Naive B cell (primary cell): ENCODE measurements at regions not wholly inside any gene's neighbourhood (a gene's known extent, or its start where the extent isn't known, plus 50 kb on each side); places are given as distances from the start of the nearest gene placed in this dataset.

Experiments
- ATAC-seq, 2 donors: fragments of 150-1000 bp; cut with Tn5 transposase; 2 replicates each; pipeline ENCODE4 v1.10.0; 2021; ENCODE audit warnings: low read depth in 2 of 2, mild to moderate bottlenecking in 2 of 2, moderate library complexity in 2 of 2
- DNase-seq: peaks from one replicate; pipeline ENCODE4 v3.0.0; 2022
- H3K27ac Mint-ChIP-seq, 6 donors: one replicate each; pipeline ENCODE4 v1.8.0; 2020 to 2022; ENCODE audit warnings: mild to moderate bottlenecking in 6 of 6, mixed read lengths in 6 of 6, moderate library complexity in 5 of 6, inconsistent platforms in 2 of 6
- H3K27me3 Mint-ChIP-seq, 3 donors: one replicate each; pipeline ENCODE4 v1.8.0; 2021 to 2022; ENCODE audit warnings: mixed read lengths in 3 of 3, mild to moderate bottlenecking in 1 of 3
- H3K36me3 Mint-ChIP-seq, 2 donors: one replicate each; pipeline ENCODE4 v1.8.0; 2020 to 2022; ENCODE audit warnings: mixed read lengths in 2 of 2, inconsistent platforms in 1 of 2, mild to moderate bottlenecking in 1 of 2
- H3K4me1 Mint-ChIP-seq, 3 donors: one replicate each; pipeline ENCODE4 v1.8.0; 2020 to 2022; ENCODE audit warnings: mixed read lengths in 3 of 3, inconsistent platforms in 1 of 3, mild to moderate bottlenecking in 1 of 3, moderate library complexity in 1 of 3
- H3K4me3 Mint-ChIP-seq, 8 donors: one replicate each; pipeline ENCODE4 v1.8.0; 2020 to 2022; ENCODE audit warnings: mild to moderate bottlenecking in 8 of 8, mixed read lengths in 8 of 8, moderate library complexity in 8 of 8, inconsistent platforms in 2 of 8
- H3K9me3 Mint-ChIP-seq, 7 donors: one replicate each; pipeline ENCODE4 v1.8.0; 2020 to 2022; ENCODE audit warnings: mixed read lengths in 7 of 7, mild to moderate bottlenecking in 5 of 7, inconsistent platforms in 2 of 7, moderate library complexity in 1 of 7

DNA sequence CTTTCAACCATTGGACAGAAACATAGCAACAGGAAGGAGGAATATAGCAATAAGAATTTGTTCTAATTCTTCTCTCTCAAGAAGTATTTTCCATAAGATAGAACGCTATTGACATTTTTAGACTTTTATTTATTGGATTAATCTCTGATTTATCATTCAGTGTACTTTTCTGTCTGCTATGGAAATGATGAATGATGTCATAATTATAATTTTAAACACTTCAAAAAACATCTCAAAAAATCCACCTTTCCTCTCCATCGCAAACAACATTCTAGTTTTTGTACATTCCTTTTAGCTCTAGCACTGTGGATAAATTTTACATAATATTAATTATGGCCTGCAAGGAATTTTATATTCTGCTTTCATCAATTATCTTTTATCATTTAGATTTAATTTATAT lies 643.2 kb downstream of the DHX35 start:
- no peak for ATAC-seq
- Mint-ChIP-seq H3K27ac (no peak overlapping the region), H3K9me3 (peaks cover 0 to 13% (median 9%) of the 10 kb centered on the region in 7 donors), H3K4me3 (no peak overlapping the region), H3K4me1 (no peaks in the 10 kb centered on the region), H3K36me3 (no peaks in the 10 kb centered on the region), H3K27me3 (peaks cover 5 to 17% (median 14%) of the 10 kb centered on the region in 3 donors)
- no peak for DNase-seq

DNA sequence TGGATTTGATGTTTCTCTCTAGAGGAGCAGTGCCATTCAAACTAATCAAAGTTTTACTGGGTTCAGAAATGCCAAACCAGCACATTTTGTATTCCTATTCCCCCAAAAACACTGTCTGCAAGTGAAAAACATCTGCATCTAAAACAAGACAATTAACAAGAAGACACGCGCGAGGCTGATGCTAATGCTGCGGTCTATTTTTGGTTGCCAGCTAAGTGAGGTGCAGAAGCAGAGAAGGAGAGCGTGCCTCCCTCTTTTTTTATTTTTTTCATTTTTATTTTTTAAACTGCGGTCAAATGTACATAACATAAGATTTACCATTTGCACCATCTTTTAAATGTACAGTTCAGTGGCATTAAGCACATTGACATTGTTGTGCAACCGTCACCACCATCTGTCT lies 641.1 kb downstream of the DHX35 start:
- no peak for DNase-seq
- H3K4me1 Mint-ChIP-seq: no peaks in the 10 kb centered on the region
- ATAC-seq: no peak
- H3K27ac Mint-ChIP-seq: no peak overlapping the region
- H3K4me3 Mint-ChIP-seq: no peak overlapping the region
- peaks cover 5 to 17% (median 14%) of the 10 kb centered on the region in 3 donors for H3K27me3 Mint-ChIP-seq
- no peaks in the 10 kb centered on the region for H3K36me3 Mint-ChIP-seq
- peaks cover 0 to 5% (median 3%) of the 10 kb centered on the region in 7 donors for H3K9me3 Mint-ChIP-seq

- no peaks in the 10 kb centered on the region for H3K36me3 Mint-ChIP-seq
- H3K27me3 Mint-ChIP-seq: peaks cover 5 to 17% (median 14%) of the 10 kb centered on the region in 3 donors
- ATAC-seq (no peak), DNase-seq (no peak)
- no peak overlapping the region for H3K4me3 Mint-ChIP-seq
- peaks cover 0 to 7% (median 0%) of the 10 kb centered on the region in 7 donors for H3K9me3 Mint-ChIP-seq
- H3K4me1 Mint-ChIP-seq: no peaks in the 10 kb centered on the region
- no peak overlapping the region for H3K27ac Mint-ChIP-seq
Measured at GRCh38 chr20:39602649-39603048, 640.5 kb downstream of the DHX35 start.

DNA sequence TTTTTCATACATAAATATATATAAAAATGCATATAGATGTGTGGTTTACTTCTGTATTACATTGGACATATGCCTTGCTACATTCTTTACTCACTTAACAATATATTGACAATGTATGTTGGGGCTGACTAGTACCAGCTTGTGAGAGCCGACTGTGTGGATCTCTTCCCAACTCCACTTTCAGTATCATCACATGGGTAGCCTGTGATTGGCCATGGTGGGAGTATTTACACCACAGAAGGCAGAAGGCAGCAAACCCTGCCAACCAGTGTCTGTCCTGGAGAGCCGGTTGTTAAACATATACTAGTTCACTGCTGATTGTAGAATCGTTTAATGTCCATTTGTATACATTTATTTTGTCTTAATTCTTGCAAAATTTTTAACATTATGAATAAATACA lies 638.7 kb downstream of the DHX35 start:
- Mint-ChIP-seq H3K9me3 (peaks cover 0 to 7% (median 0%) of the 10 kb centered on the region in 7 donors), H3K36me3 (no peaks in the 10 kb centered on the region), H3K4me1 (no peaks in the 10 kb centered on the region), H3K4me3 (no peak overlapping the region), H3K27ac (no peak overlapping the region), H3K27me3 (peaks cover 5 to 17% (median 14%) of the 10 kb centered on the region in 3 donors)
- ATAC-seq (no peak), DNase-seq (no peak)

DNA sequence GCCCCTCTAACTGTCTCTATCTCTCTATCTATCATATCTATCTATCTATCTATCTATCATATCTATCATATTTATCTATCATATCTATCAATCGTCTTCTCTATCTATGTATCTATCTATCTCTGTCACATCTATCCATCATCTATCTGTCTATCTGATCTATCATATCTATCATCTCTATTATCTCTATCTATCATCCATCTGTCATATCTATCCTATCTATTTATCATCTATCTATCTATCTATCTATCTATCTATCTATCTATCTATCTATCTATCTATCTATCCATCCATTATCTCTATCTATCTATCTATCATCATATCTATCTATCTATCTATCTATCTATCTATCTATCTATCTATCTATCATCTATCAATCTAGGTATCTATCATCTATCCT lies 638.0 kb downstream of the DHX35 start:
- no peak for ATAC-seq

GRCh38 chr20:39596554-39596953 lies 634.4 kb downstream of the DHX35 start:
- H3K27me3 Mint-ChIP-seq: no peaks in the 10 kb centered on the region
- H3K4me1 Mint-ChIP-seq: no peaks in the 10 kb centered on the region
- DNase-seq (no peak), ATAC-seq (no peak)
- H3K36me3 Mint-ChIP-seq: no peaks in the 10 kb centered on the region
- peaks cover 0 to 7% (median 0%) of the 10 kb centered on the region in 7 donors for H3K9me3 Mint-ChIP-seq
- H3K4me3 Mint-ChIP-seq: no peak overlapping the region
- no peak overlapping the region for H3K27ac Mint-ChIP-seq

More for the DNA sequence above, 638.0 kb downstream of the DHX35 start:
- no peak overlapping the region for H3K27ac Mint-ChIP-seq
- H3K27me3 Mint-ChIP-seq: peaks cover 5 to 17% (median 14%) of the 10 kb centered on the region in 3 donors
- H3K4me3 Mint-ChIP-seq: no peak overlapping the region
- no peaks in the 10 kb centered on the region for H3K36me3 Mint-ChIP-seq
- no peak for DNase-seq
- H3K9me3 Mint-ChIP-seq: peaks cover 0 to 7% (median 0%) of the 10 kb centered on the region in 7 donors
- H3K4me1 Mint-ChIP-seq: no peaks in the 10 kb centered on the region

DNA sequence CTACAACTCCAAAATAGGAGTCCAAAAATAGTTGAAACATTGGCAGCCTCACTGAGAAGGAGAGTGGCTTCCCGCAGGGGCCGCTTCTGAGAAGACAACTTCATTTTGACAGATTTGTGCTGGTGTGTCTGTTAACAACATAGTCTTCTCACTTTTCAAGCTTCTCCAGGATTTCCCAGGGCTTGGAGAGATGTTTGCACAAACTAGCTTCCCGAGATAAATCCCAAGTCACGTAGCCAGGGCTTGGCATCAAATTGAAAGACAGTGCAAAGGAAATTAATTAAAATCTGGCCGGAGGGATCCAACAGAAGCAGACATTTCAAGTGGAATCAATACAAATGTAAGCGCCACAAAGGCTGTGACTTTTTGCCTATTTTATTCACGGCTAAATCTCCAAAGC lies 630.2 kb downstream of the DHX35 start:
- Mint-ChIP-seq H3K4me1 (no peaks in the 10 kb centered on the region), H3K4me3 (no peak overlapping the region), H3K27ac (no peak overlapping the region), H3K36me3 (no peaks in the 10 kb centered on the region), H3K9me3 (peaks cover 0 to 4% (median 0%) of the 10 kb centered on the region in 7 donors), H3K27me3 (peaks cover 6 to 16% (median 9%) of the 10 kb centered on the region in 3 donors)
- ATAC-seq: no peak
- no peak for DNase-seq

DNA sequence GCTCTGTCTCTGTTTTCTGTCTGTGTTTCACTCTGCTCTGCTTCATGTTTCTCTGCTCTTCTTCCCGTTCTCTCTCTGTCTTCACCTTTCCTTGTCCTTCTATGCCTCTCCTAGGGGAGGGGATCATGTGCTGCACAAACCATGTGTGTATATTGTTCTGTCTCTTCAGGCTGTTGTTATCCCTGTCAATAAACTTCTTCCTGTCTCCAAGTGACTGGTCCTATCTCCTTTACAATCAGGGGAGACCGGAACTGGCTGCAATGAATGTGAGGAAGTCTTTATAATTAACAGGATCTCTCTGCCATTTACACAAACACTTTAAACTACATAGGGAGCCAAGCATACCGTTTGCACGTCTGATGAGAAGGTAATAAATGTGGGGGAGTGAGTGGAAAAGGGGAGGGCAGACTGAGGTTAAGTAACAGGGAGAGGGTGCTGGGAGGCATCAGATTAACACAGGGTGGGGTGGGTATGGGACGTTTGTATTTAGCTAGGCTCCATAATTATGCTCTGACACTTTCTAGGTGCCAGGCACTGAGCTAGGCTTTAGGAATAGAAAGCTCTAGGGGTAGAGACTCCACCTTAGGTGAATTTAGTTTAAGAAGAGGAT lies 626.1 kb downstream of the DHX35 start:
- ATAC-seq (no peak), DNase-seq (no peak)
- Mint-ChIP-seq H3K27ac (no peak overlapping the region), H3K4me1 (no peaks in the 10 kb centered on the region), H3K9me3 (peaks cover 3 to 10% (median 7%) of the 10 kb centered on the region in 7 donors), H3K27me3 (peaks cover 6 to 16% (median 13%) of the 10 kb centered on the region in 3 donors), H3K4me3 (no peak overlapping the region), H3K36me3 (no peaks in the 10 kb centered on the region)

DNA sequence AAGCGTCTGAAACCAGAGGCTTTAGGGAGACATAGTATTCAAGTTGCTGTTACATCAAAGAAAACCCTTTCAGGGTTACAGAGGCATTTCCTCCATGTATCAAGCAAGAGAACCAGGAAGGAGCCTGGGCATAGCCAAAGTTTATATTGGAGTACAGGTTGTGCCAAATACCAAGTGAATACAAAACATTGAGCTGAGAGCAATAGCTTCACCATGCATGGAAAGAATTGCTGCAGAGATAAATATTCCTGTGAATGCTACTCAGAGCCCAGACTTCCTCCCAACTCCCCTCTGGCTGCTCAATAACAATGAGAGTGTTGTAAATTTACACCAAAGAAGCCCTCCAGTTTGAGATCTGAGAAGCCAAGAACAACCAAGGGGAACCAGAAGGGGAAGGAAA lies 618.9 kb downstream of the DHX35 start:
- Mint-ChIP-seq H3K4me1 (no peaks in the 10 kb centered on the region), H3K4me3 (no peak overlapping the region), H3K36me3 (no peaks in the 10 kb centered on the region), H3K27me3 (peaks cover 0 to 4% (median 0%) of the 10 kb centered on the region in 3 donors), H3K27ac (no peak overlapping the region), H3K9me3 (peaks cover 3 to 11% (median 5%) of the 10 kb centered on the region in 7 donors)
- ATAC-seq (no peak), DNase-seq (no peak)

GRCh38 chr20:39576771-39577170 lies 614.6 kb downstream of the DHX35 start:
- Mint-ChIP-seq H3K4me1 (no peaks in the 10 kb centered on the region), H3K9me3 (peaks cover 4 to 8% (median 7%) of the 10 kb centered on the region in 7 donors), H3K27ac (no peak overlapping the region), H3K27me3 (peaks cover 0 to 4% (median 0%) of the 10 kb centered on the region in 3 donors), H3K36me3 (no peaks in the 10 kb centered on the region), H3K4me3 (no peak overlapping the region)
- ATAC-seq: no peak
- DNase-seq: no peak

- Mint-ChIP-seq H3K9me3 (peaks cover 2 to 8% (median 4%) of the 10 kb centered on the region in 7 donors), H3K27me3 (no peaks in the 10 kb centered on the region), H3K4me1 (no peaks in the 10 kb centered on the region), H3K36me3 (no peaks in the 10 kb centered on the region), H3K4me3 (no peak overlapping the region), H3K27ac (no peak overlapping the region)
- ATAC-seq: no peak
- DNase-seq: no peak
Measured at GRCh38 chr20:39574061-39574460, 611.9 kb downstream of the DHX35 start.

DNA sequence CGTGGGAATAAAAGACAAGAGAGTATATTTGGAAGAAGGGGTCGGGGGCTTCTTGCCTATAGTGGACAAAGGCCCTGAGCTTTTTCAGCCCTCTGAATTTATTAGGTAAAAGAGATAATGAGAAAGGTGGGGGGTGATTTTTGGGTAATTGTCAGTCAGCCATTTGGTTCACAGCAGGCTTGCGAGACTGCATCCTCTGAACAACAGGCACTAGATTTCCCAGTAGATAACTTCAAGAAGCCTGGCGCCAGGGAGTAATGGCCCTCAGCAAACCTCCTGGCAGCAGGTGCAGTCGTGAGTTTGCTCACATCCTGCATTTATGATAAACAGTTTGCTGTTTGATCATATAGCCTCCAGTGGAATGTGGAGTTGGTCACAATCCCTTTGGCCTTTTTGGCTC lies 609.0 kb downstream of the DHX35 start:
- Mint-ChIP-seq H3K36me3 (no peaks in the 10 kb centered on the region), H3K27ac (no peak overlapping the region), H3K27me3 (peaks cover 0 to 4% (median 0%) of the 10 kb centered on the region in 3 donors), H3K4me1 (peaks cover 0 to 4% (median 0%) of the 10 kb centered on the region in 3 donors), H3K4me3 (no peak overlapping the region), H3K9me3 (peaks cover 0 to 8% (median 4%) of the 10 kb centered on the region in 7 donors)
- no peak for ATAC-seq
- DNase-seq: no peak

GRCh38 chr20:39568109-39568508 lies 606.0 kb downstream of the DHX35 start:
- peak; percentile 39 to 50 for ATAC-seq

DNA sequence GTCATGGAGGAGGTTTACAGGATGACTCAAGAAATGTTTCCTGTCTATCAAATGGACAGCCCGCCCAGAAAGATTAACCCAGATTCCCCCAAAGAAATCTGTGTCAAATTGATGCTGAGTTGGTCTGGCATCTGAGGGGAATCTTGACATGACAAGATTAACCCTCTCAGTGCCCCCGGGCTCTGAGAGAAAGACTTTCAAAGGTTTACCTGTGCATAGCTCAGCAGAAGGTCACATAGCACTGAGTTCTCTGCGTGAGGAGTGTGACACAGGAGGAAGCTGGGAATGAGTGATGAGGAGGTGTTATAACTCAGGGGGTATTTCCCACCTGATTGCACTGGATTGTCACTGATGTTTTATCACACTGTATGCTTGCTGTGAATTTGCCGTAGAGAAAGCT lies 601.2 kb downstream of the DHX35 start:
- no peaks in the 10 kb centered on the region for H3K9me3 Mint-ChIP-seq
- ATAC-seq (no peak), DNase-seq (no peak)
- no peak overlapping the region for H3K4me3 Mint-ChIP-seq
- no peaks in the 10 kb centered on the region for H3K36me3 Mint-ChIP-seq
- no peak overlapping the region for H3K27ac Mint-ChIP-seq
- peaks cover 0 to 4% (median 0%) of the 10 kb centered on the region in 3 donors for H3K27me3 Mint-ChIP-seq
- H3K4me1 Mint-ChIP-seq: peaks cover 0 to 4% (median 0%) of the 10 kb centered on the region in 3 donors

More at GRCh38 chr20:39568109-39568508, 606.0 kb downstream of the DHX35 start:
- Mint-ChIP-seq H3K27ac (no peak overlapping the region), H3K27me3 (peaks cover 0 to 4% (median 0%) of the 10 kb centered on the region in 3 donors), H3K9me3 (no peaks in the 10 kb centered on the region), H3K36me3 (no peaks in the 10 kb centered on the region), H3K4me1 (peaks cover 0 to 4% (median 0%) of the 10 kb centered on the region in 3 donors), H3K4me3 (no peak overlapping the region)
- DNase-seq: no peak
